IPS DF 19.7 (cell line): ENCODE measurements at regions not wholly inside any gene's neighbourhood (a gene's known extent, or its start where the extent isn't known, plus 50 kb on each side); places are given as distances from the start of the nearest gene placed in this dataset.
A peak's percentile ranks its signal among the peaks of the same experiment; 100 is the strongest.

Experiments
- DNase-seq: peaks from one replicate; pipeline ENCODE4 v3.0.0-alpha.2; 2013; ENCODE audit warnings: low read depth, low spot score

DNA sequence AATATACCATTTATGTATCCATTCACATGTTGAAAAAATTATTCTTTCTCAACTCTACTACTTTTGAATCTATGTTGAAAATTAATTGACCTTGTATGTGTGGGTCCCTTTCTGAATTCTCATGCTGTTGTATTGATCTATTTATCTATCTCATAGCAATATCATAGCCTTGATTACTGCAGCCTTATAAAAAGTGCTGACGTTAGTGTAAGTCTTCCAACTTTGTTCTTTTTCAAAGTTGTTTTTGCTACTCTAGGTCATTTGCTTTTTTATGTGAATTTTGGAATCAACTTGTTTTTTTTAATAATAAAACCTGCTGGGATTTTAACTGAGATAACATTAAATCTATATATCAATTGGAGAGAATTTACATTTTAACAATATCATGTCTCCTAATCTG lies 52.2 kb upstream of the PAX3 start:
- DNase-seq = no peak

DNA sequence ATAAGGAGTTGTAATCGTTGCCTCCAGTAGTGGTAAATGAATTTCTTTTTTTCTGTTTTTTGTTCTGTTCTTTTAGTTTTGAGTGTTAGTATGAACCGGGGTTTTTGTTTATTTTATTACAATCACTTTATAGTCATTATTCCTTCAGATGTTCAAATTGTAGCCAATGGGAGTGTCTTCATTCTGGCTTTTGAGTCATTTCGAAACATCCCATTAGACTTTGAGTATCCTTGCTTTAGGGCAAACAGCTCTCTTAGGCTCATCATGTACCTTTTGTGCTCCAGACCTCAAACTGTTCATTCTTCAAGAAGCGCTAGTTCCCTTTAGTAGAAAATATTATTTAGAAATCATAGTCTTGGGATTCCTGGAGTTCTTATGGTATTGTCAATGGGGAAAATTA lies 54.2 kb upstream of the PAX3 start:
- no peak for DNase-seq

DNA sequence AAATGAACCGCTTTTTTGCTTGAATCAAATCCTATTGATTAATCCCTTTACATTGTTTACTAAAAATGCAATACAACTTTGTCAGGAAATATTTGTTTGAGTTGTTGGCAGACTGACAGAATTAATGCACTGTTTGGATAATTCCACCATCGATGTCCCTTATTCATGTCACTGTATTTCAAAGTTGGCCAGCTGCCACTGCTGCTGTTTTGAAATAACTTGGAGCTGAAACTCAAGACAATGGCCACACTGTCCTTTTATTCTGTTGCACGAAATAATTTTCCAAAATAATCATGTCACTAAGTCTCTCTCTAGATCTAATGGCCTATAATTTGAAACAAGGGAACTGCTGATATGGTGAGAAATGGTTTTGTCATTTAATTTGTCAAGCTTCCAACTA lies 55.2 kb upstream of the PAX3 start:
- DNase-seq = no peak

DNA sequence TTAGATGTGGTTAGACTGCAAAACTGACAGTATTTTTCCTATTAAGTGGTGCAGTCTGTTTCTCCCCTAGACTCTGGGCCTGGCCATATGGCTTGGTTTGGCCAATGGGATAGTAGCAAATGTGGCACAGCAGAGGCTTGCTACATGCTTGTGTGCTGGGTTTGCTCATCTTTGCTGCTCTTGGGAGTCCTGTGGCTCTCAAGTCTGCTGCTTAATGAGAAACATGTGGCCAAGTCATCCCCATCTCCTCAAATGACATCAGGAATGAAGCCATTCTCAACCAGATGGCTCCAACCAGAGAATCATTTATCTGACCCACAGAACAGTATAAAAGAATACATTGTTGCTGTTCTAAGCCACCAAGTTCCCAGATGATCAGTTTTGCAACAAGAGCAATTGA lies 57.1 kb upstream of the PAX3 start:
- DNase-seq = no peak

DNA sequence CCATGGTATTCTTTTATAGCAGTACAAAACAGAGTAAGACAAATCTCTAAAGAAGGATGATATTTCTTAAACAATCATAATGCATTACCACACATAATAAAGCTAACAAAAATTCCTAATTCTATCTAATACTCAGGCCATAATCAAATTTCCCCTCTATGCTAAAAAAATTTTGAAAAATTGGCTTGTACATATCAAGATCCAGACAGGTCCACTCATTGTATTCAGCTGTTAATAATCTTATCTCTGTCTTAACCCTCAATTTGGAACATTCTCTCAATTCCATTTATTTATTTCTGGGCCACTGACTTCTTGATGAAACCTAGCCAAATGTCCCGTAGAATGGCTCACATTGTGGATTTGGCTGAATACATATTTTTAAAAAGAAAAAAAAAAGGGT lies 59.1 kb upstream of the PAX3 start:
- DNase-seq = no peak

DNA sequence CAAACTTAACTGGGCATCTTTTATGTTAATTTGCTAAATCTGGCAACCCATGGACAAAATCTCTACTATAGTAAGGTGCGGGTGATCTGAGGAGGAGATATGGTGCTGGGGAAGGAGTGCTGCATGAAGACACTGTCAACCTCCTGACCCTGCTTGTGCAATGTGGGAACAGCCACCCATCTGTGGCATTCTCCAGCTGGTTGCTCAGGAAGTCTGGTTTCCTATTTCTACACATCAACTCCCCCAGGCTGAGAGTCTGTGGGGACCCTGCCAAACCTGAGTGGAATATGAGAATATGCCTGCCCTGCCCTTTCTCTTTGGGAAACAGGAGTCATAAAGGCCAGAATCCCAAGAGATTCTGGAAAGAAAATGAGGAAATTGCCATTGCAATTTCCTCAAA lies 60.1 kb upstream of the PAX3 start:
- DNase-seq = no peak

DNA sequence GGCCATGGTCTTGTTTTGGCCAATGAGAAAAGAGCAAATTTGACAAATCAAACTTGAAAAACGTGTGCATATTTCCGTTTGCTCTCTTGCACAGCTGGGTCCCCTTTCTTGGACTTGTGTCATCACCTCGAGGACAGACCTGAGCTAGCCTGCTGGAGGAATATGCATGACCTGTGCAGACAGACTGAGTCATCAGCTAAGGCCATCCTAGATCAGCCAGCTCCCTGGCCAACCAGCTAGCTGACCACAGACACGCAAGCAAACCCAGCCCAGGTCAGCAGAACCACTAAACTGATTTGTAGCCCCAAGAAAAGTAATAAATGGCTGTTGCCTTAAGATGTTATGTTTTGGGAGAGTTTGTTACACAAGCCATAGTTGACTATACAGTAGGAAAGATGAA lies 61.3 kb upstream of the PAX3 start:
- no peak for DNase-seq

DNA sequence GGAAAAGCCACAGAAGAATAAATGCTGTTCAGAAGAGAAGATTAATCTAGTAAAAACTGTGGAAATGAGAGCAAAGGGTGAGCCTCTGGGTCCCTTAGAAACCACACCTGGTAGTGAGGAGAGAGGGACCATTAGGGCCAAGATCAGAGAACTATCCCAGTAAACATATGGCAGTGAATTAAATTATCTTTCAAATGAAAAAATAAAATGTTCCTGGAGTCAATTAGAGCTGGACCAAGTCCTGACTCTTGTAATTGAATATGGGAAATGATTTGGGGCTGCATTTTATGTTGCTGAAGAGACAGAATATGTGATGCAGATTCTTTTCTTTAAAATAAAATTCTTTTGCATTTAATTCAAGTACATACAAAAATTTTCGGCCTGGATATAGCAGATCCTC lies 62.2 kb upstream of the PAX3 start:
- DNase-seq = no peak

DNA sequence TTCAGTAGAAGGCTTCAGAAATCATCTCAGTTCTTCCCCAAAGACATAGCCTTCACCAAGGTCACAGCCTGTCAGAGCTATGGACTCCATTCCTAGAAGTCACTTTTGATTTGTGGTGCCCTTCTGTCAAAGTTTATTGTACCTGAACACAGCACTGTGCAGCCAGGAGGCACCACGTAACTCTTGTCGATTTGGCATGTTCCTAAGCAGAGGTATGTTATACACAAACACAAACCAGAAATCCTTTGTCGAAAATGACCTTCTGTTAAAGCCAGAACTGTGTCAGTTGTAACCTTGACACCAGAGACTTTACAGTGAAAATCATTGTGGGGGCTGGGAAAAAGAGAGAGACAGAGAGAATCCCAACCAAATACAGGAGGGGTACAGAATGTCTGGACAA lies 62.6 kb upstream of the SGPP2 start:
- no peak for DNase-seq

DNA sequence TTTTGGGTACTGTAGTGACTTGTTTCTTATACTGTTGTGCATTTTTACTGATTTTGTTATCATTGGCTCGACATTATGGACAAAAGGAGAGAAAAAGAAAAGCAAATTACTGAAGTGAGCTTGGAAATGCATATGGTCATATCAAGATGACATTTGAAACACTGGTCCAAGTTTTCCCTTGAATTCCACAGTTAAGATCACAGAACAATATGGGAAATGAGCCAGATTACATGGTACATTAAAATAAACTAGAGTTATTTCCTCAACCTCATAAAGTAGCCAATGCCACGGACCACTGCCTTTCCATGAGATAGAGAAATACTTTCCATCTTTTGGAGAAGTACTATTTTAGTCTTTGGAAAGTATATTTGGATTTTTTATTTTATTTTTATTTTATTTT lies 62.0 kb upstream of the SGPP2 start:
- DNase-seq = no peak

DNA sequence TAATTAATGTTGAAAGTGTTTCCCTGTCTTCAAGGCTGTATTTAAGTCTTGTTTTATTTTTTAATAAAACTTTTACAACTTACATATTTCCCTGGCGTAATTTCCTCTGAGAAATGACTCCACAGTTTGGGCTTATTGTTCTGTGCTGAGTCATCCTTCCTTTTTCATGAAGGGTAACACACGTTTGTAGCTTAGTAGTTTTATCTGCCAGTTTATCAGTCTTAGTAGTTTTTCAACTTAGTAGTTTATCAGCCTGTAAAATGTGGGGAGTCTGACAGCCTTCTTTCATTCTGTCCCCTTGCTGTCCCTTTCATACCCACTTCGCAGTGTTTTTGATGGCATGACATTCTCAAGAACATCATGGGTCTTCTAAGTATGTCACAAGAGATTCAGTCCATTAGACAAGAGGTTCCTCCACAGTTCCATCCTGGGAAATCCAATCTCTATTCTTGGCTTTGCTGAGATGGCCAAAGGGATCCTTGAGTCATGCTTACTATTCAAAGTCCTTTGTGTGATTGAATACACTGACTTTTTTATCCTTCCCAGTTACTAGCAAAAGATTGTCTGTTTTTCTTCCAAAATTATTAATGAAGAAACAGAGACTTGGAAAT lies 60.0 kb upstream of the SGPP2 start:
- DNase-seq = no peak

DNA sequence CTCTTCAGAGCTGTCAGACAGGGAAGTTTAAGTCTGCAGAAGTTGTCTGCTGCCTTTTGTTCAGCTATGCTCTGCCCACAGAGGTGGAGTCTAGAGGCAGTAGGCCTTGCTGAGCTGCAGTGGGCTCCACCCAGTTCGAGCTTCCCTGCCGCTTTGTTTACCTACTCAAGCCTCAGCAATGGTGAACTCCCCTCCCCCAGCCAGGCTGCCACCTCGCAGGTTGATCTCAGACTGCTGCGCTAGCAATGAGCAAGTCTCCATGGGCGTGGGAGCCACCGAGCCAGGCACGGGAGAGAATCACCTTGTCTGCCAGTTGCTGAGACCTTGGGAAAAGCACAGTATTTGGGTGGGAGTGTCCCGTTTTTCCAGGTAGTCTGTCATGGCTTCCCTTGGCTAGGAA lies 56.1 kb upstream of the SGPP2 start:
- peak; percentile 30 for DNase-seq

DNA sequence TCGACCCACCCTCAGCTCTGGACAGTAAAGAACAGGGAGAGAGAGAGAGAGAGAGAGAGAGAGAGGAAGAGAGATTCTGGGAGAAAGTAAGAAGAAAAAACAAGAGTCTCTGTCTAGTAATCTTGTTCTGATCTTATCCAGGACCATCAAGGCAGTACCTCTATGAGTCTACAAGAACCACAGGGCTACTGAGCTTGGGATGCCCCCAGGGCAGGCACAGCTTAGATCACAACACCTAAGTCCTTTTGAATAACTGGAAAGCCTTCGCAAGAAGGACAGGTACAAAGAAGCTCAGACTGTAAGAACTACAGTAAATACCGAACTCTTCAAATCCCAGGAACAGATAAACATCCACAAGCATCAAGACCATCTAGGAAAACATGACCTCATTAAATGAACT lies 51.4 kb upstream of the SGPP2 start:
- DNase-seq = no peak
